Type B pancreatic cell (in vitro differentiated cells): ENCODE measurements at regions not wholly inside any gene's neighbourhood (a gene's known extent, or its start where the extent isn't known, plus 50 kb on each side); places are given as distances from the start of the nearest gene placed in this dataset.

Experiments used
- DNase-seq: peaks from one replicate; pipeline ENCODE4 v3.0.0; 2021; ENCODE audit warnings: mixed read lengths; ENCODE audit not compliant: unreplicated experiment; ENCODE audit errors: extremely low spot score
- H3K27ac Mint-ChIP-seq: 2 replicates; pipeline ENCODE4 v1.8.0; 2021; ENCODE audit warnings: mild to moderate bottlenecking, mixed read lengths
- H3K27me3 Mint-ChIP-seq: 2 replicates; pipeline ENCODE4 v1.8.0; 2021; ENCODE audit warnings: mixed read lengths
- H3K36me3 Mint-ChIP-seq: 2 replicates; pipeline ENCODE4 v1.8.0; 2021; ENCODE audit warnings: mixed read lengths
- H3K4me1 Mint-ChIP-seq: one replicate; pipeline ENCODE4 v1.8.0; 2021; ENCODE audit warnings: mixed read lengths; ENCODE audit not compliant: unreplicated experiment
- H3K4me3 Mint-ChIP-seq: 2 replicates; pipeline ENCODE4 v1.8.0; 2021; ENCODE audit warnings: mild to moderate bottlenecking, mixed read lengths
- H3K9me3 Mint-ChIP-seq: 2 replicates; pipeline ENCODE4 v1.8.0; 2021; ENCODE audit warnings: mixed read lengths
- CTCF ChIP-seq: fragments of 200-600 bp; sonication (generic); conservative IDR thresholded peaks from 2 replicates; pipeline ENCODE4 v1.5.0; 2021; ENCODE audit warnings: antibody characterized with exemption, mild to moderate bottlenecking

- no peak overlapping the region for H3K27ac Mint-ChIP-seq
- TF ChIP-seq CTCF: no peak
These were observed 132.0 kb upstream of the RGPD4 start for GRCh38 chr2:107694667-107695066.

GRCh38 chr2:107697385-107697784, 129.3 kb upstream of the RGPD4 start:
- Mint-ChIP-seq H3K4me1 (no peaks in the 10 kb centered on the region), H3K27ac (no peak overlapping the region), H3K4me3 (no peak overlapping the region), H3K27me3 (no peaks in the 10 kb centered on the region), H3K9me3 (no peaks in the 10 kb centered on the region), H3K36me3 (no peaks in the 10 kb centered on the region)
- no peak for TF ChIP-seq CTCF
- no peak for DNase-seq

More at GRCh38 chr2:107694667-107695066, 132.0 kb upstream of the RGPD4 start:
- H3K4me1 Mint-ChIP-seq: no peaks in the 10 kb centered on the region
- no peaks in the 10 kb centered on the region for H3K27me3 Mint-ChIP-seq
- H3K4me3 Mint-ChIP-seq: no peak overlapping the region
- DNase-seq: no peak
- H3K9me3 Mint-ChIP-seq: no peaks in the 10 kb centered on the region
- H3K36me3 Mint-ChIP-seq: no peaks in the 10 kb centered on the region

GRCh38 chr2:107698861-107699260, 127.8 kb upstream of the RGPD4 start:
- TF ChIP-seq CTCF: no peak
- H3K9me3 Mint-ChIP-seq: no peaks in the 10 kb centered on the region
- H3K36me3 Mint-ChIP-seq: no peaks in the 10 kb centered on the region
- no peak overlapping the region for H3K27ac Mint-ChIP-seq
- DNase-seq: no peak
- H3K27me3 Mint-ChIP-seq: no peaks in the 10 kb centered on the region
- no peak overlapping the region for H3K4me3 Mint-ChIP-seq
- no peaks in the 10 kb centered on the region for H3K4me1 Mint-ChIP-seq

GRCh38 chr2:107700073-107700472, 126.6 kb upstream of the RGPD4 start:
- no peaks in the 10 kb centered on the region for H3K4me1 Mint-ChIP-seq
- no peak for TF ChIP-seq CTCF
- H3K27ac Mint-ChIP-seq: no peak overlapping the region
- no peaks in the 10 kb centered on the region for H3K9me3 Mint-ChIP-seq
- DNase-seq: no peak
- no peaks in the 10 kb centered on the region for H3K27me3 Mint-ChIP-seq
- H3K36me3 Mint-ChIP-seq: no peaks in the 10 kb centered on the region
- no peak overlapping the region for H3K4me3 Mint-ChIP-seq

- no peaks in the 10 kb centered on the region for H3K4me1 Mint-ChIP-seq
- no peak overlapping the region for H3K4me3 Mint-ChIP-seq
- no peak for TF ChIP-seq CTCF
- H3K36me3 Mint-ChIP-seq: no peaks in the 10 kb centered on the region
- H3K27ac Mint-ChIP-seq: no peak overlapping the region
- no peaks in the 10 kb centered on the region for H3K27me3 Mint-ChIP-seq
- H3K9me3 Mint-ChIP-seq: peaks cover 6% of the 10 kb centered on the region
- DNase-seq: no peak
These were observed 114.8 kb upstream of the RGPD4 start for GRCh38 chr2:107711941-107712340.

GRCh38 chr2:107712857-107713256, 113.8 kb upstream of the RGPD4 start:
- no peaks in the 10 kb centered on the region for H3K36me3 Mint-ChIP-seq
- H3K27ac Mint-ChIP-seq: no peak overlapping the region
- H3K4me1 Mint-ChIP-seq: peaks cover 8% of the 10 kb centered on the region
- DNase-seq: no peak
- peaks cover 4% of the 10 kb centered on the region for H3K27me3 Mint-ChIP-seq
- TF ChIP-seq CTCF: no peak
- peaks cover 6% of the 10 kb centered on the region for H3K9me3 Mint-ChIP-seq
- H3K4me3 Mint-ChIP-seq: no peak overlapping the region
